Activated CD8-positive, alpha-beta memory T cell treated with anti-CD3 and anti-CD28 coated beads for 4 hours (primary cell): ENCODE measurements at regions not wholly inside any gene's neighbourhood (a gene's known extent, or its start where the extent isn't known, plus 50 kb on each side); places are given as distances from the start of the nearest gene placed in this dataset.

Experiments
- DNase-seq, 2 donors: peaks; one replicate each; pipeline ENCODE4 v3.0.0-alpha.2; 2020; ENCODE audit warnings: low read depth in 2 of 2

- DNase-seq, result no peak
Measured at GRCh38 chr3:14307656-14308302, 94.6 kb upstream of the SLC6A6 start.

DNA sequence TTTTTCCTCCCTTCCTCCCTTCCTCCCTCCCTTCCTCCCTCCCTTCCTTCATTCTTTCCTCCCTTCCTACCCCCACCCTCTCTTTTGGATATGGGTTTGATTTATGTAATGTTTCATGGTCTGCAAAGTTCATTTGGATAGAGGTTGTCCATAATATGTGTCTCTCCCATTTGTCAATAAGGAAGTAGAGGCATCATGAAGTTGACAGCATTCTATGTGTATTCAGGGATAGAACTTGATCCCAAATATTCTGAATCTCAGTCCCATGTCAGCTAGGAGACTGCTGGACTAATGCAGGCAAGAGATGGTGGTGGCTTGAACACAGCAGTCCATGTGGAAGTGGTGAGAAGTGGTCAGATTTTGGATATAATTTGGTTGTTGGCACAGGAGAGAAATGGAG is 90.7 kb upstream of the SLC6A6 start:
- DNase-seq, result no peak

GRCh38 chr3:14312375-14312774 is 90.0 kb upstream of the SLC6A6 start:
- DNase-seq, result no peak

GRCh38 chr3:14317057-14317553 is 85.3 kb upstream of the SLC6A6 start:
- DNase-seq, result no peak

DNA sequence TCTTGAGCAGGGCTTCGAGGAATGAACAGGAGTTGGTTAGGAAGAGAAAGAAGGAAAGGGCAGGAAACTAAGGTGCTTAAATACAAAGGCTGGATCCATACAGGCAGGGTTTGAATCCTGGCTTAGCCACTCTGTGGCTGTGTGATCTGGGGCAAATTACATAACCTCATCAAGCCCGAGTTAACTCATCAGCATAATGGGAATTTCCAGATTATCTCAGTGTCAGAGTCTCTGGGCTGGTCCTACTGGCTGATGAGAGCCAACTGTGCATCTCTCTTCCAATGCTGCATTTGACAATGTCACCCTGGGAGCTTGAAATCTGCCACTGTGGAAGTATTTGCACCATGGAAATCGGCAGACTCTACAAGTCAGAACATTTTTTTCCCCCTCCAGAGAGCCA is 83.8 kb upstream of the SLC6A6 start:
- DNase-seq, result no peak

- DNase-seq, result no peak
Measured at GRCh38 chr3:14319654-14320182, 82.7 kb upstream of the SLC6A6 start.

DNA sequence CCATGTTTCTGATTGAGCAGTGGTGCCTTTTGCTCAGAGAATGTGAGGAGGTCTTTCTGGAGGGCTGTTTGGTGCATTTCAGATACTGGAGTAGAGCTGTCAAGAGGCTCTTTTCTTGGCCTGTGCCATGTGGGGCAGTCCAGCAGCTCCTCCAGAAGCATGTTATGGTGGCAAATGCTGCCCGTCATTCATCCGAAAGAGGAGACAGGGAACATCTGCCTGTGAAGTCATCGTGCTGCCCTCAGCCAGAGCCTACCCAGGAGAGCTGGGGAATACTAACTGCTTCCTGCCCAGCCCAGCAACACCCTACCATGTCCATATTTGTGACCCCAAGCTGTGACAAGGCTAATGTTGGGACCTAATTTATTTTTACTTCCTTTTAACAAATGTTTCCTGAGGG is 82.2 kb upstream of the SLC6A6 start:
- no peak for DNase-seq

GRCh38 chr3:14322001-14322400 is 80.4 kb upstream of the SLC6A6 start:
- no peak for DNase-seq

GRCh38 chr3:14322667-14323295 is 79.6 kb upstream of the SLC6A6 start:
- DNase-seq, result no peak

- DNase-seq, result no peak
Measured at GRCh38 chr3:14323401-14324223, 78.8 kb upstream of the SLC6A6 start.

DNA sequence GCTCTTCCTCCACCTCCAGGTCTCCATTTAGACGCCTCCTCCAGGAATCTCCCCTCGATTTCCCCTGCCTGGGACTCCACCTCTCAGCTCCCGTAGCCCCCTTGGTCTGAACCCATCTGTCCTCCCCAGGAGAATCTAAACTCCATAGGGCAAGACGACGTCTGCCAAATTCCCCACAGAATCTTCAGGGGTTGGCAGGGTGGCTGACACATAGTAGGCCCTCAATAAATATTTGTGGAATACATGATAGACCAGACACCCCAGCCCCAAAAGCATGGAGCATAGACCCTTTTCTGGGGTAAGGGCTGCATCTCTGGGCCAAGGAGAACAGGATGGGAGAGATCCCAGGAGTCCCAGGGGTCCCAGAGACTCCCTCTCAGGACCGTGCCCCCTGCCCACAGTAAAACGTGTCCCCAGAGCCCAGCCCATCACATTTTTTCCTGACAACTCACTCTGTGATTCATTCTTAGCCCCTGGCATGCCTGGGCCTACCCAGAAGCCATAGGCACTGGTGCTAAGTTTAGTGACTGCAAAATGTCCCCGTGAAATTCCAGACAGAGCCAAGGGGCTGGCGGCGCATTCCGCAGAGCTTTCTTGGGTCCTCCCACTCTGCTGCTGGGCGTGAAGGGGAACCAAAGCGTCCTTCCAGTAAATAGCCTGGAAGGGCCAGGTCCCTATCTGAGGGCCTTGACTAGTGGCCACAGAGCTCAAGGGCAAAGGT is 78.0 kb upstream of the SLC6A6 start:
- DNase-seq, result no peak

GRCh38 chr3:14328422-14328821 is 74.0 kb upstream of the SLC6A6 start:
- DNase-seq, result no peak

DNA sequence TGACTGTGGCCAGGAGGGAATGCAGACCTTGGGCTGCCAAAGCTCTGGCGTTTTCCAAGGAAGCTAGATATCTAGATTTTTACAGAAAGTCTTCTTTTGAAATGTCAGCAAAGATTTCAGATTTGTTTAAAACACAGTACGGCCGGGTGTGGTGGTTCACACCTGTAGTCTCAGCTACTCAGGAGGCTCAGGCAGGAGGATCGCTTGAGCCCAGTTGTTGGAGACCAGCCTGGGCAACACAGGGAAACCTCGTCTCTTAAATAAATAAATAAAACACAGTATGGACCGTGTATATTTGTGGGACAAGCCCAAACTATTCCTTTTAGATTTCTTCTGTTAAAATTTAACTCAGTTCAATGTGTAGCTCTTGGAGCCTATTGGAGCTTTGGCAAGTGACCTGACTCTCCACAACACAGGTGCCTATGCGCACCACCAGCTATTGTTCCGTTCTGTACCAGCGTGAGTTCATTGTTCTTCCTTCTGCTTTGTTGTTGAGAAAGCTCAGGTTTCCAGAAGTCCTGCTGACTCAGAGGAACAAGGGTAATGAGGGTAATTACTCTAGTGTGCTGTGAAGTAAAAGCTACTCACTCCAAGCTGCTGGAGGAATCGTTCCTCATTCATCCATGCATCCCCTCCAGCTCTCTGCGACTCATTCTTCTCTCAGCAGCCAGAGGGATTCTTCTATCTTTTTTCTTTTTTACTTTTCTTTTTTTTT is 73.1 kb upstream of the SLC6A6 start:
- no peak for DNase-seq

DNA sequence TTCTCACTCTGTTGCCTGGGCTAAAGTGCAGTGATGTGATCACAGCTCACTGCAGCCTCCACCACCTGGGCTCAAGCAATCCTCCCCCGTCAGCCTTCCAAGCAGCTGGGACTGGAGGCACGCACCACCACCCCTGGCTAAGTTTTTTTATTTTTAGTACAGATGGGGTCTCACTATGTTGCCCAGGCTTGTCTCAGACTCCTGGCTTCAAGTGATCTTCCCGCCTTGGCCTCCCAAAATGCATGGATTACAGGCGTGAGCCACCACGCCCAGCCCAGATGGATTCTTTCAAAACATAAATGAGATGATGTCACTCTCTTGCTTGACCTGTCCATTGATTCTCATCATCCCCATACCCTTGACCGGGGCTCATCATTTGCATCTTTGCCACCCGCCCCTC is 72.6 kb upstream of the SLC6A6 start:
- DNase-seq, result no peak

DNA sequence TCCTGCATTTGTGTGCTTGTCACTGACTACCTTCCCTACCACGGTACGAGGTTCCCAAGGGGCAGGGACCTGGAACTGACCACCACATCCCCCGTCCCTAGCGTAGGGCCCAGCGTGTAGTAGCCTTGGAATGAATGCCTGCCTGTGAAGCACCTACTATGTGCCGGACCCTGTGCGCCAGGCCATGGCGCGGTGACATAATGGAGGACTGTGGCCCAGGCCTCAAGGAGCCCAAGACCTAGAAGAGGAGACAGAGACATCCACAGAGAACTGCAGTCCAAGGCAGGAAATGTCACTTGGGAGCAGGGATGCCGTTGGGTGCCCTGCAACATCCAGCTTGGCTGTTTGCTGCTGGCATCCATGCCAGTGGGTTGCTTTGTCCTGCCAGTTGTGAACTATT is 71.9 kb upstream of the SLC6A6 start:
- no peak for DNase-seq

- DNase-seq, result no peak
Measured at GRCh38 chr3:14331251-14331650, 71.2 kb upstream of the SLC6A6 start.

DNA sequence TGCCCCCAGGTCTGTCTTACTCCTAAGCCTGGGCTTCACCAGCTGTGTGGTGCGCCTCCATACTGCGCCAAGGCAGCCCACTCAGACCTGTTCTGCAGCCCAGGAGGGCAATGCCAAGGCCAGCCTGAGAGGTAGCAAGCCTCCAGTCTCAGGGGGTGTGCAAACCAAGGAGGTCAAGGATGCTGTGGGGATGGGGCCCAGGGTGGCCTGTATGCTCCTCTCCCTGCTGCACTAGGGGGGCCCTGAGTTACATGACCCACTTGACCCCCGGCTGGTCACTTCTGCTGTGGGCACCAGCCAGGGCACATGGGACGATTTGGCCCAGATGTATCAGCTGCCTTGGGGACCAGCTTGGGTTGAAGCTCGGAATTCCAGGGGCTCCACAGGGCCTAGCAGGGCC is 70.0 kb upstream of the SLC6A6 start:
- DNase-seq, result no peak

DNA sequence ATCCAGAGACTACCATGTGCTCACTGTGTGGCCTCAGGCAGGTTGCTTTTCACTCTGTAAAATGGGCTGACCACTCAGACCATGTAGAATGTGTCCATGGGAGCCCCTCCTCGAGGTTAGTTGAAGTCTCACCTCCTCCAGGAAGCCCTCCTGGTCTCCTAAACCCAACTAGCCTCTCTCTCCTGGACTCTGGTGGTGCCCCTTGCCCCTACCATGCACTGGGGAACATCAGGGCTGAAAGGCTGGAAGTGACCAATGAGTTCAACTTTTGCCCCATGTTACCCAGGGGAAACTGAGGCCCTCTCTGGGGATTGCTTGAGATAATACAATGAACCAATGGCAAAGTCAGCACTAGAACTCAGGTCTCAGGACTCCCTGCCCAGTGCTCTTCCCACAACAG is 69.2 kb upstream of the SLC6A6 start:
- DNase-seq, result no peak

DNA sequence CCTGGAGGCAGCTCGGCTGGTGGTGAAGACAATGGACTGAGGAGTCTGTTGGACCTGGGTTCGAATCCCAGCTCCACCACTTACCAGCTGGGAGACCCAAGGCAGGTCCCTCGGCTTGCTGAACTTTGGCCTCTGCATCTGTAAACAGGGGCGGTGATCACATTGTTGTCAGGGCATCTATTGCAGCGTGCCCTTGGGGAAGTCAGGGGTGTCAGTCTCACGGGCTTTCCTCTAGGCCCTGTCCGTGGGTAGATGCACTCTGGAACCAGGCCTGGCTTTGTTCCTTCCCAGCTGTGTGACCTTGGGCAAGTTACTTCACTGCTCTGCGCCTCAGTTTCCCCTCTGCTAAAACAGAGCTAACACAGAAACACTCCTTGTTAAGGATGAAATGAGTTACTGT is 68.8 kb upstream of the SLC6A6 start:
- DNase-seq, result no peak

DNA sequence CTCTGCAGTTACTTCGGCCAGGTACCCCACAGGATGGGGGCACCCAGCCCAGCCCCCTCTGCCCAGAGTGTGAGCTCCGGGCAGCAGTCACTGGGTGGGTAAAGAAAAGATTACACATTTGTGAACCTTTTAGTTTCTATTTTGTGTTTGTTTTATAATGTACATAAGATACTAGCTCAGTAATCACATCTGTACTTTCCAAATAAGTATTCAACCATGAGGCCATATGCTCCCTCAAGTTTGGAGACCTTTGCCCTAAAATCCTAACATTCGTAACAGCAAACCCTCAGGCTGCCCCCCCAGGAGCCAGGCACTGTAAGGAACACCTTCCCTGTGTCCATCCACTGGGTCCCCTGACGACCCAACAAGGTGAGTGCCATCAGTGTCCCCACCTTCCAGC is 68.3 kb upstream of the SLC6A6 start:
- DNase-seq, result no peak

DNA sequence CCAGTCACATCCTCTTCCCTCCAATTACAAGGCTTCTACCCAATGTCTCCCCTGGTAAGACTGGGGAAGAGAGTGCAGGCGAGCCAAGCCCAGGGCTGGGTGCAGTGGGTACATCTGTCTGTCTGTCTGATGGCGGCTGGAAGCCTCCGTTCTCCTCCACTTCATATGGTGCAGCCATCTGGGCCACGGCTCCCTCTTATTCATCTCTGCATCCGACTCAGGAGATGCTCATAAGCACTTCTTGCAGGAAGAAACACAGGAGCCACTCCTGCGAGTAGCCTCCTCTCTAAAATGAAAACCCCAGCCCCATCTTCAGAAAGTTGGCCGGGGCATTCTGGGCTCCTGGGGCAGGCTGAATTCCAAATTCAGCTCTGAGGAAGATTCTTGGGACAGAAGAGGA is 67.5 kb upstream of the SLC6A6 start:
- no peak for DNase-seq
